ENCODE measurements at regions not wholly inside any gene's neighbourhood (a gene's known extent, or its start where the extent isn't known, plus 50 kb on each side); places are given as distances from the start of the nearest gene placed in this dataset.

DNA sequence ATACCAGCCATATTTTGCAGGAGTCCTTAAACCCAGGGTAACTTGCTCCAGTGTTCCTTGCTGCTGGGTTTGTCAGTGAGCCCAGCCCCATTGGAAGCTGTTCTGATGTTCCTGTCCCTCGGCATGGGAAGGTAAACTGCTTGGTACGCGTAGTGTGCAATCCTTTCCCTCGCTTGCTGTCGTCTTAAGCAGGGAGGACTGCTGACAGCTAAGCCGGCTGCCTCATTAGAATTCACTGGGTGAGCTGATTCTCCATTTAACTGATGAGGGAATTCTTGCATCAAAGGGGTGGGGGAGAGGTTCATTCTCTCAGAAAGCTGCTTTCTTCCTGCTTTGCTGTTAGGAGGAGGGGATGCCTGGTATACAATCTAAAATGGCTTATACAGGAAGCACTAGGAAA, 164.6 kb downstream of the MID1IP1 start:
- Histone ChIP-seq H3K36me3 (no peaks in the 10 kb centered on the region), H3K27ac (no peak overlapping the region), H3K9me3 (no peaks in the 10 kb centered on the region), H3K27me3 (no peaks in the 10 kb centered on the region), H3K4me3 (no peak overlapping the region), H3K4me1 (peaks cover 0 to 7% (median 2%) of the 10 kb centered on the region in 4 donors)
- DNase-seq = no peak
- no peak for TF ChIP-seq EP300 (IDR thresholded peaks at IDR 0.05)
- TF ChIP-seq POLR2AphosphoS5 (IDR thresholded peaks at IDR 0.05) = no peak
- TF ChIP-seq POLR2A (IDR thresholded peaks at IDR 0.05) = no peak
- 75 to 94% methylated on average over 6 of the region's 6 CpGs for WGBS, 2 donors
- intact Hi-C loops (cut with DNase I) = no loop called here

DNA sequence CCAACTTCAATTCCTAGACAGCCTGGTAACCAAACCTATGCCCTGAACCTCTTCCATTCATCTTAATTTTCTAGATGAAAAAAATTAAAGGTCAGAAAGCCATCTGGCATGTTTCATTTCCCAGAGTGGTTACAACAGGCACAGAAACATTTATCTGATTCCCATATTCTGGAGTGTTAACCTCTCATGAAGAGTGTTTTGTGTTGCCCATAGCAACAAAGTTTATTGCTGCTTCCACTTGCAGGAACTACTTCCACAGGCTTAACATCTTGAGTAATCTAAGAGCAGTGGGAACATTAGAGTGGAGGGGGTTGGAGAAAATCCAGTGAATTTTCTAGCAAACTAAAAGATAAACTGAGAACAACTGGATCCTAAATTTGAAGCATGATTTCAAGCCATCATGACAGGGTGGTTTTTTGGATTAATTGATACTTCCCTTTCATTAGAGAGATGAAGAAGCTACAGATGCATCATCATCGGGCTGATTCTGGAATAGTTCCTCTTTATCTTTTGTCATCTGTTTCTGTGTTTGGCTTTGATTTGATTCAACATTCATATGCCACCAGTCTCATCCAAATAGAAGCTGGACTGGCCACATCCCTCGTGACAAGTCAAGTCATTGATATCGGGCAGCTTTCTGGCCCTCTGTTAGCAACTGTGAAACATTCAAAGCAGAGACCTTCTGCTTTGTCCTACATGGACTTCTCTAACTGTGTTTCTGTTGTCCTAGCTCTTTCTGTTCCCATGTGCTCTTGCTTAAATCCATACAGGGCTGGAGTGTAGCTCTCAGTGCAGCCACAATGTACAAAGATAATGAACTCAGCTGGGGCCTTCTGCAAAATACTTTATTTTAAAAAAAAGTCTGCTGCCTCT, 167.3 kb downstream of the MID1IP1 start:
- Histone ChIP-seq H3K36me3 (no peaks in the 10 kb centered on the region), H3K4me1 (peaks cover 0 to 7% (median 2%) of the 10 kb centered on the region in 4 donors), H3K27ac (peak overlapping the region in 2 of 4 donors; percentile 2 to 23), H3K4me3 (no peak overlapping the region), H3K9me3 (no peaks in the 10 kb centered on the region), H3K27me3 (no peaks in the 10 kb centered on the region)
- WGBS, 2 donors = 69 to 84% methylated on average over 3 of the region's 3 CpGs
- no peak for DNase-seq
- intact Hi-C loops (cut with DNase I) = no loop called here
- TF ChIP-seq POLR2A (IDR thresholded peaks at IDR 0.05) (no peak), EP300 (IDR thresholded peaks at IDR 0.05) (no peak), POLR2AphosphoS5 (IDR thresholded peaks at IDR 0.05) (peak in 1 of 4 donors; percentile 34)
- TF ChIP-seq, protein P1, sequence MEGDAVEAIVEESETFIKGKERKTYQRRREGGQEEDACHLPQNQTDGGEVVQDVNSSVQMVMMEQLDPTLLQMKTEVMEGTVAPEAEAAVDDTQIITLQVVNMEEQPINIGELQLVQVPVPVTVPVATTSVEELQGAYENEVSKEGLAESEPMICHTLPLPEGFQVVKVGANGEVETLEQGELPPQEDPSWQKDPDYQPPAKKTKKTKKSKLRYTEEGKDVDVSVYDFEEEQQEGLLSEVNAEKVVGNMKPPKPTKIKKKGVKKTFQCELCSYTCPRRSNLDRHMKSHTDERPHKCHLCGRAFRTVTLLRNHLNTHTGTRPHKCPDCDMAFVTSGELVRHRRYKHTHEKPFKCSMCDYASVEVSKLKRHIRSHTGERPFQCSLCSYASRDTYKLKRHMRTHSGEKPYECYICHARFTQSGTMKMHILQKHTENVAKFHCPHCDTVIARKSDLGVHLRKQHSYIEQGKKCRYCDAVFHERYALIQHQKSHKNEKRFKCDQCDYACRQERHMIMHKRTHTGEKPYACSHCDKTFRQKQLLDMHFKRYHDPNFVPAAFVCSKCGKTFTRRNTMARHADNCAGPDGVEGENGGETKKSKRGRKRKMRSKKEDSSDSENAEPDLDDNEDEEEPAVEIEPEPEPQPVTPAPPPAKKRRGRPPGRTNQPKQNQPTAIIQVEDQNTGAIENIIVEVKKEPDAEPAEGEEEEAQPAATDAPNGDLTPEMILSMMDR (IDR thresholded peaks at IDR 0.05) = no peak

DNA sequence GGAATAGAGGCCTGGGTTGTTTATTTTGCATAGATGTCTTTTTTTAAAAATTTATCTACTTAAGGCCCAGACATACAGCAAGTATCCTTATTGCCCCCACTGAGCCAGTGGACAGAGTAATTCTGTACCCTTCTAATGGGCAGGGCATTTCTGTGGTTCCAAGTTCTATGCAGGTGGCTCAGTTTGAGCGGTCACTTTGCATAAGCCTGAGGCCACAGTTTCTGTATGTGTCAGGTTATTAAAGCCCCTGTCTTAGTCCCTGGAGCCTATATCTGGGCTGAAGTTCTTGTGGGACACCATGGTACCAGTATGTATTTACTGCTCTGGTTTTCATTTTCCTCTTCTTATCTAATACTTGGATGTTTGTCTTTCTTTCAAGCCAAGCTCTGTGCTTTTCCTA, 168.8 kb downstream of the MID1IP1 start:
- Histone ChIP-seq H3K9me3 (no peaks in the 10 kb centered on the region), H3K27ac (no peak overlapping the region), H3K4me3 (no peak overlapping the region), H3K4me1 (peaks cover 0 to 7% (median 2%) of the 10 kb centered on the region in 4 donors), H3K27me3 (no peaks in the 10 kb centered on the region), H3K36me3 (no peaks in the 10 kb centered on the region)
- no peak for DNase-seq
- TF ChIP-seq, protein P1 (IDR thresholded peaks at IDR 0.05) = no peak
- TF ChIP-seq POLR2A (IDR thresholded peaks at IDR 0.05) (no peak), POLR2AphosphoS5 (IDR thresholded peaks at IDR 0.05) (no peak), EP300 (IDR thresholded peaks at IDR 0.05) (no peak)
- intact Hi-C loops (cut with DNase I) = no loop called here
- 91 to 98% methylated on average over 1 of the region's 1 CpG for WGBS, 2 donors

DNA sequence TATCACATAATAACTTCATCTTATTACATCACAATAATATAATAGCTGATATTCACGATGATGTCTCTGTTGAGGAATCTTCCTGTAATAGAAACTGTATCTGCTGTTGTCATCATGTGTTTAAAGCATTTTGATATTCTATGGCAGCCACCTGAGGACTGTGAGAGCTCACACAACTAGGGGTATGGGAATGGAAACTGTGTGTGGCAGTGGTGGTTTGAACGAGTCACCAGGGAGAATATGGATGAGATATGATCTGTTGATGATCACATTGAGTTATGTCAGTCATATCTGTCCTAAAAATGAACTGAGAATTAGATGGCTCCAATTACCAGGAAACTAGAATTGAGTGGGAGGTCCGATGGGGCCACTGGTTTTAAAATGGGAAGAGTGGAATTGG, 169.6 kb downstream of the MID1IP1 start:
- 90 to 91% methylated on average over 3 of the region's 3 CpGs for WGBS, 2 donors
- DNase-seq = no peak
- intact Hi-C loops (cut with DNase I) = no loop called here
- peaks cover 0 to 7% (median 2%) of the 10 kb centered on the region in 4 donors for H3K4me1 ChIP-seq
- H3K36me3 ChIP-seq = no peaks in the 10 kb centered on the region
- no peaks in the 10 kb centered on the region for H3K27me3 ChIP-seq
- no peak overlapping the region for H3K27ac ChIP-seq
- no peak for TF ChIP-seq EP300 (IDR thresholded peaks at IDR 0.05)
- TF ChIP-seq POLR2AphosphoS5 (IDR thresholded peaks at IDR 0.05) = no peak
- TF ChIP-seq POLR2A (IDR thresholded peaks at IDR 0.05) = no peak
- TF ChIP-seq, protein P1 (IDR thresholded peaks at IDR 0.05) = no peak
- no peak overlapping the region for H3K4me3 ChIP-seq
- H3K9me3 ChIP-seq = no peaks in the 10 kb centered on the region

DNA sequence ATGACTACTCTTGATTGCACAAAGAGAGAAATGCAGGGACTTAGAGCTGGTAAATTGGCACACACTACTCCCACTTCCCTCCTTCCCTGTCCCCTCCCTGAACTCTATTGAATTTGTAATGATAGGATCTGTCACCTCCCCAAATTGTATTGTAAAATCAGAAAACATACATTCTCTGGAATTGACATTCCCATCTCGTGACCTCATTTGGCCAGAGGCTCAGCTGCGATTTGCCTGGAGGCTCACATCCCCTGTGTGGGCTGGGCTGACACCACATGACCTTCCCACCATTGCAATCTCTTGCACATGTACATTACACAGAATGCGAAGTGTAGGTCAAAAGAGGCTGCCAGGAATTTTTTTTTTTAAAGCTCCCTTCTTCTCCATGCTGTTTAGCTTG, 172.1 kb downstream of the MID1IP1 start:
- H3K4me3 ChIP-seq = no peak overlapping the region
- peaks cover 0 to 7% (median 2%) of the 10 kb centered on the region in 4 donors for H3K4me1 ChIP-seq
- no peak for DNase-seq
- H3K36me3 ChIP-seq = no peaks in the 10 kb centered on the region
- 74% methylated on average over 3 of the region's 3 CpGs for WGBS, 2 donors
- no peaks in the 10 kb centered on the region for H3K9me3 ChIP-seq
- intact Hi-C loops (cut with DNase I) = no loop called here
- no peak for TF ChIP-seq EP300 (IDR thresholded peaks at IDR 0.05)
- TF ChIP-seq, protein P1 (IDR thresholded peaks at IDR 0.05) = no peak
- TF ChIP-seq POLR2A (IDR thresholded peaks at IDR 0.05) = no peak
- no peak for TF ChIP-seq POLR2AphosphoS5 (IDR thresholded peaks at IDR 0.05)
- no peaks in the 10 kb centered on the region for H3K27me3 ChIP-seq
- no peak overlapping the region for H3K27ac ChIP-seq
